Psoas muscle (tissue), 7 donors: ENCODE measurements at regions not wholly inside any gene's neighbourhood (a gene's known extent, or its start where the extent isn't known, plus 50 kb on each side); places are given as distances from the start of the nearest gene placed in this dataset.

Experiments used
- ATAC-seq, 4 donors: fragments of 200-7000 bp; cut with Tn5 transposase; one replicate each; pipeline ENCODE4 v1.9.1; 2020; ENCODE audit warnings: moderate library complexity in 3 of 4, mild to moderate bottlenecking in 2 of 4
- DNase-seq, 2 donors: peaks; one replicate each; pipeline ENCODE4 v3.0.0-alpha.2; 2020
- H3K27ac ChIP-seq: fragments of 200-600 bp; one replicate; pipeline ENCODE4 v1.8.0; 2022
- H3K27me3 ChIP-seq, 3 donors: fragments of 200-600 bp in 1 of 3; one replicate each; pipeline versions ENCODE4 v1.6.1 to v1.8.0; 2013 to 2022; ENCODE audit warnings: low read length in 2 of 3, mild to moderate bottlenecking in 2 of 3, moderate library complexity in 1 of 3; ENCODE audit not compliant: insufficient read depth in 3 of 3
- H3K36me3 ChIP-seq, 2 donors: fragments of 200-600 bp in 1 of 2; one replicate each; pipeline versions ENCODE4 v1.6.1 to v1.8.0; 2013 to 2022; ENCODE audit warnings: low read depth in 1 of 2, mild to moderate bottlenecking in 1 of 2, moderate library complexity in 1 of 2; ENCODE audit not compliant: insufficient read depth in 1 of 2
- H3K4me1 ChIP-seq: fragments of 200-600 bp; one replicate; pipeline ENCODE4 v1.8.0; 2022
- H3K4me3 ChIP-seq: fragments of 200-600 bp; one replicate; pipeline ENCODE4 v1.8.0; 2022; ENCODE audit warnings: mild to moderate bottlenecking
- H3K9me3 ChIP-seq: fragments of 200-600 bp; one replicate; pipeline ENCODE4 v1.8.0; 2022
- CTCF ChIP-seq: fragments of 200-600 bp; IDR thresholded peaks from one replicate; pipeline ENCODE4 v1.8.0; 2022; ENCODE audit warnings: antibody characterized with exemption
- WGBS, 3 donors: extraction: QIAGEN DNeasy Blood & Tissue Kit; methylation state at CpG; one replicate each; pipeline versions ENCODE4 v1.1.6 to v1.1.7; 2013; 5-methylcytosine and 5-hydroxymethylcytosine counted together
- intact Hi-C, 2 donors: fragments of 100-400 bp; cut with DNase I; formaldehyde crosslinking; loops; one replicate each; pipeline versions ENCODE4 v1.11.0 to v1.14.2; 2022
- donor health status: healthy with polysubstance abuse.
- donor health status: DM: no; HTN: no; CAD: no; lungs with moderate emphysema.
- donor health status: Bipolar disorder and iron deficiency.
- donor health status: healthy.
- donor health status: DM: yes; HTN: yes; CAD: no.
- donor health status: DM: no; HTN: no; CAD: no.
- donor health status: DM: yes; HTN: yes; CAD: no.

GRCh38 chr15:96670389-96670788 is 339.9 kb downstream of the NR2F2 start:
- Histone ChIP-seq H3K27me3 (peaks cover 0 to 3% (median 0%) of the 10 kb centered on the region in 3 donors), H3K4me3 (no peak overlapping the region), H3K9me3 (no peaks in the 10 kb centered on the region), H3K36me3 (no peaks in the 10 kb centered on the region), H3K27ac (no peak overlapping the region), H3K4me1 (no peaks in the 10 kb centered on the region)
- intact Hi-C loops, result no loop called here
- ATAC-seq, result no peak
- no peak for DNase-seq
- TF ChIP-seq CTCF, result no peak
- 67 to 77% (median 69%) methylated on average over 5 of the region's 5 CpGs for WGBS, 3 donors

- no peak overlapping the region for H3K4me3 ChIP-seq
- TF ChIP-seq CTCF, result no peak
- ATAC-seq, result no peak
- no peaks in the 10 kb centered on the region for H3K9me3 ChIP-seq
- no peak overlapping the region for H3K27ac ChIP-seq
- WGBS, 3 donors, result 59 to 68% (median 61%) methylated on average over 4 of the region's 4 CpGs
- intact Hi-C loops, result no loop called here
- H3K4me1 ChIP-seq, result no peaks in the 10 kb centered on the region
- H3K36me3 ChIP-seq, result no peaks in the 10 kb centered on the region
- H3K27me3 ChIP-seq, result peaks cover 0 to 3% (median 0%) of the 10 kb centered on the region in 3 donors
- DNase-seq, result no peak
Observed at GRCh38 chr15:96672629-96673028, 342.1 kb downstream of the NR2F2 start.

GRCh38 chr15:96678386-96678785 is 347.9 kb downstream of the NR2F2 start:
- H3K4me1 ChIP-seq, result no peaks in the 10 kb centered on the region
- no peak for ATAC-seq
- 87 to 89% (median 89%) methylated on average over 3 of the region's 3 CpGs for WGBS, 3 donors
- H3K36me3 ChIP-seq, result no peaks in the 10 kb centered on the region
- no peaks in the 10 kb centered on the region for H3K9me3 ChIP-seq
- H3K4me3 ChIP-seq, result no peak overlapping the region
- H3K27ac ChIP-seq, result no peak overlapping the region
- no peaks in the 10 kb centered on the region for H3K27me3 ChIP-seq
- DNase-seq, result no peak
- no peak for TF ChIP-seq CTCF
- intact Hi-C loops, result no loop called here

- H3K9me3 ChIP-seq, result no peaks in the 10 kb centered on the region
- no peak overlapping the region for H3K4me3 ChIP-seq
- ATAC-seq (no peak), DNase-seq (no peak)
- H3K27me3 ChIP-seq, result peaks cover 0 to 3% (median 0%) of the 10 kb centered on the region in 3 donors
- H3K27ac ChIP-seq, result no peak overlapping the region
- H3K36me3 ChIP-seq, result no peaks in the 10 kb centered on the region
- no peak for TF ChIP-seq CTCF
- no peaks in the 10 kb centered on the region for H3K4me1 ChIP-seq
- 86 to 90% (median 86%) methylated on average over 5 of the region's 5 CpGs for WGBS, 3 donors
- intact Hi-C loops, result no loop called here
Observed at GRCh38 chr15:96687388-96688107, 357.0 kb downstream of the NR2F2 start.

- Histone ChIP-seq H3K36me3 (no peaks in the 10 kb centered on the region), H3K27ac (no peak overlapping the region), H3K4me3 (no peak overlapping the region), H3K27me3 (peaks cover 0 to 3% (median 0%) of the 10 kb centered on the region in 3 donors), H3K9me3 (no peaks in the 10 kb centered on the region), H3K4me1 (no peaks in the 10 kb centered on the region)
- 28 to 55% (median 48%) methylated on average over 3 of the region's 3 CpGs for WGBS, 3 donors
- intact Hi-C loops, result no loop called here
- no peak for TF ChIP-seq CTCF
- ATAC-seq, result no peak
- DNase-seq, result no peak
Observed at GRCh38 chr15:96690733-96691132, 360.2 kb downstream of the NR2F2 start.
